GM21529 (cell line): ENCODE measurements at regions not wholly inside any gene's neighbourhood (a gene's known extent, or its start where the extent isn't known, plus 50 kb on each side); places are given as distances from the start of the nearest gene placed in this dataset.
"Not testable (repeated sequence)": the region's sequence is repeated elsewhere in the genome, so short reads cannot be mapped to it uniquely, and the experiment has no call there.

Experiments used
- ATAC-seq: cut with Tn5 transposase; IDR thresholded peaks from one replicate; pipeline ENCODE4 v1.9.1; 2021; ENCODE audit not compliant: unreplicated experiment

GRCh38 chr3:135629701-135630408 lies 335.7 kb upstream of the PPP2R3A start:
- no peak for ATAC-seq

GRCh38 chr3:135632556-135633065 lies 332.9 kb upstream of the PPP2R3A start:
- no peak for ATAC-seq

- ATAC-seq: no peak
These were observed 332.4 kb upstream of the PPP2R3A start for GRCh38 chr3:135633078-135633477.

- no peak for ATAC-seq
These were observed 328.9 kb upstream of the PPP2R3A start for GRCh38 chr3:135636596-135636995.

DNA sequence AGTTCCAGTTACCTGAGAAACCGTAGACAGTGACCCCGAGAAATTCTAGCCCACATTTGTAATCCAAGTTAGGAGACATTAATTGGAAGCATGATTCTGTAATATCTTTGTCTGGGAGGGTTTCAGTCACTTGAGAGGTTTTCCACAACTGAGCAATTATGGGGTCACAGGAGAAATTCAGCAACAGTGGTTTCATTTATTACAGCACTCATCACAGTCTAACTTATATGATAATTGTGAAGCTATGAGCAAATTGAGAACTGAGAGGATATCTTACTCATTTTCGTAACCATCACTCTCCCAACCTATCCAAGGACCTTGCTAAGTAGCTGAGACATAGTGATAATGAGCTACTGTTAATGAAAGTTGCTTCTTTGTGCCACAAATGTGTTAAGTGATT lies 328.5 kb upstream of the PPP2R3A start:
- no peak for ATAC-seq

GRCh38 chr3:135641761-135642160 lies 323.8 kb upstream of the PPP2R3A start:
- ATAC-seq: no peak

GRCh38 chr3:135645541-135645940 lies 320.0 kb upstream of the PPP2R3A start:
- no peak for ATAC-seq

DNA sequence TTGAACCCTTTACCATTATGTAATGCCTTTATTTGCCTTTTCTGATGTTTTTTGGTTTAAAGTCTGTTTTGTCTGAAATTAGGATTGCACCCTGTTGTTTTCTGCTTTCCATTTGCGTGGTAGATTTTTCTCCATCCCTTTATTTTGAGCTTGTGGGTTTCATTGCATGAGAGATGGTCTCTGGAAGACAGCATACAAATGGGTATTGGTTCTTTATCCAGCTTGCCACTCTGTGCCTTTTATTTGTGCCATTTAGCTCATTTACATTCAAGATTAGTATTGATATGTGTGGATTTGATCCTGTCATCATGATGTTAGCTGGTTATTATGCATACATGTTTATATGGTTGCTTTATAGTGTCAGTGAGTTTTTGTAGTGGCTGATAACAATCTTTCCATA lies 318.7 kb upstream of the PPP2R3A start:
- ATAC-seq: no peak

GRCh38 chr3:135649361-135649760 lies 316.2 kb upstream of the PPP2R3A start:
- no peak for ATAC-seq

DNA sequence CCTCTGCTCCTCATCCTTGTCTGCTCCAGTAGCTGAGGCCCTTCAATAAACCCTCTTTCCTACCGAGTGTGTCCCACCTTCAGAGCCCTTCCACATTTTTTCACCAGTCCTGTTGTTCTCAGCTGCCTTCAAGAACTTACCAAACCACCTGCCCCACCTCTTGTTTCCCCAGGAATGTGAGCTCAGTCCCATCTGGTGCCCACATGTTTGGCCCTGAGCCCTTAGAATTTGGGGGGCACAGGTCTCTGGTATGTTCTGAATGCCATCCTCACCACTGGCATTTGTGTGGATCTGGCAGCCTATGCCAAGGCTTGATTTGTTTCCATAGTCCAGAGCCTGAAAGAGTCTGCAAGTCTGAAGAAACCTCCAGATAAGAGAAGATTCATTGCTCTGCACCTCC lies 315.2 kb upstream of the PPP2R3A start:
- ATAC-seq: no peak

DNA sequence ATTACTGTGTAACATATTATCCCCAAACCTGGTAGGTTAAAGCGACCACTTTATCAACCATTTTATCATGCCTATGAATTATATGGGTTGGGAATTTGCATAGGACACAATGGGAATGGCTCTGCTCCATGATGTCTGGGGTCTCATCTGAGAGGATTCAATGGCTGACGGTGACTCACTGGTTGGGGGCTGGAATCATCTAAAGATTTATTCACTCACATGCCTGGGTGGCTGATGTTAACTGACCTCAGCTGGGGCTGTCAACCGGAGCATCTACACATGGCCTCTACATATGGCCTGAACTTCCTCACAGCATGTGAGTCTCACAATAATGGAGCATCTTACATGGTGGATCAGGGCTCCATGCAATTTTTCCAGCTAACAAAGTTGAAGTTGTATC lies 313.1 kb upstream of the PPP2R3A start:
- ATAC-seq: no peak

DNA sequence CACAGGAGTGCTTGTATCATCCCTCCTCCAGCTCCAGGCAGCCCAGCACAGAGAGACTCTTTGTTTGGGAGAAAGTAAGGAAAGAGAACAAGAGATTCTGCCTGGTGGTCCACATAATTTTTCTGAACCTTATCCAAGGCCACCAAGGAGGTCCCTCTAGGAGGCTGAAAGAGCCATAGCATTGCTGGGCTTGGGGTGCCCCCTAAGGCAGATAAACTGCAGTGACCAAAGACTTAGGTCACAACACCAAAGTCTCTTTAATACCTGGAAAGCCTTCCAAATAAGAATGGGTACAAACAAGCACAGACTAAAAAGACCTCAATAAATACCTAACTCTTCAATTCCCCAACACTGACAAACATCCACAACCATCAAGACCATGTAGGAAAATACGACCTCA lies 310.2 kb upstream of the PPP2R3A start:
- ATAC-seq: no peak

DNA sequence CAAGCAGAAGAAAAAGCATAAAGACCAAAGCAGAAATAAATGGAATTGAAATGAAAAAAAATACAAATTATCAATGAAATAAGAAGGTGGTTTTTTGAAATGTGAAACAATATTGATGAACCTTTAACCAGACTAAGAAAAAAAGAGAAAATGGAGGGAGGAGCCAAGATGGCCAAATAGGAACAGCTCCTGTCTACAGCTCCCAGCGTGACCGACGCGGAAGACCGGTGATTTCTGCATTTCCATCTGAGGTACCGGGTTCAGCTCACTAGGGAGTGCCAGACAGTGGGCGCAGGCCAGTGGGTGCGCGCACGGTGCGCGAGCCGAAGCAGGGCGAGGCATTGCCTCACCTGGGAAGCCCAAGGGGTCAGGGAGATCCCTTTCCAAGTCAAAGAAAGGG lies 307.1 kb upstream of the PPP2R3A start:
- ATAC-seq: not testable (repeated sequence)

GRCh38 chr3:135667061-135667460 lies 298.5 kb upstream of the PPP2R3A start:
- ATAC-seq: no peak

- no peak for ATAC-seq
These were observed 291.0 kb upstream of the PPP2R3A start for GRCh38 chr3:135674508-135674907.

DNA sequence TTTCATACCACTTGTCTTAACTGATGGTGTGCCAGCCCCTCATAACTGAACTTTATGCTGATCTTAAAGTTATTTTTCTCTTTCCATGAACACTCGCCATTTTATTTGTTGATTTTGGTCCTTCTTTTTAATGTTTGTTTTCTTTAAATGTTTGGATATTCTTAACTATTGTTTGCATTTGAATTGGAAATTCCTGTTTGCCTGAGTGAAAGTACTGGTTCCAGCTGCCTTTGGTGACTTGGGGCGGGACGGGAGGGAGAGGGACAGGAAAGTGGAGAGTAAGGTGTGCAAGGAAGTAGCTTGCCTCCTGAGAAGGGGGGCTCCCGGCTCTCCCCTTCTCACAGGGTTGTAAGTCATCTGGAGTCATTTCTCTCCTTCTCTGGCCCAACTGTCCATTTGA lies 287.1 kb upstream of the PPP2R3A start:
- no peak for ATAC-seq

DNA sequence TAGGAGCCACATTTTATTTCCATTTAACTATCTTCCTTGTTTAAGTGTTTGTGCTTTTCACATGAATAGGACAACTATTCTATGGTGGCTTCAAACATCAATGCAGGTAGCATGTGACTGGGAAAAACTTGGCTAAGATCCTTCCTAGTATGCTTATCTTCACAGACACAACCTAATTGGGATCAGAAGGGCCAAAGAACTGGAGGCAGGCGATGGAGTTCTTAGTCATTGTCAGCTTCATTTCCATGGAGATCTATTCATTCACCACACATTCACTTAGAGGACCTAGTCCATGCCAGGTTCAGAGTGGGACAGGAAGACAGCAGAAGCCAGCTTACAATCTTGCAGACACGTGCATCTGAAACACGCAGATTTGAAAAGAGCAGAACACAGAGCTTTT lies 277.5 kb upstream of the PPP2R3A start:
- ATAC-seq: no peak

DNA sequence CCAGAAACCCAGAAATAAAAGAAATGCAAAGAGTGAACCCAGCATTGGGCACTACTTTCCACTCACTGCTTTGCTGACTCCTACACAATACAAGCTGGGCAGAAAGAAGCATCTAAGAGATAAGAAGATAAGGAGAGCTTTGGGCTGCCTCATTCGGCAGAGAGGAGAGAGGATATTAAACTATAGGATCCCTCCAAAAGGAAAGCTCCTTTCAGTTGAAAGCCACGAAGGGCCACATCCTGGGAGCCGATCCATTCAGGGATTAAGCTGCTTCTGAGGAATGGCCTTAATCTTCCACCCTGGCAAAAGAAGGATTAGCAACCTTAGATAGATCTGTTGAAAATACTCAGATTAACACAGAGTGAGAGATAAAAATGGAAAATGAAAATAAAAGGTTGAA lies 274.9 kb upstream of the PPP2R3A start:
- no peak for ATAC-seq

DNA sequence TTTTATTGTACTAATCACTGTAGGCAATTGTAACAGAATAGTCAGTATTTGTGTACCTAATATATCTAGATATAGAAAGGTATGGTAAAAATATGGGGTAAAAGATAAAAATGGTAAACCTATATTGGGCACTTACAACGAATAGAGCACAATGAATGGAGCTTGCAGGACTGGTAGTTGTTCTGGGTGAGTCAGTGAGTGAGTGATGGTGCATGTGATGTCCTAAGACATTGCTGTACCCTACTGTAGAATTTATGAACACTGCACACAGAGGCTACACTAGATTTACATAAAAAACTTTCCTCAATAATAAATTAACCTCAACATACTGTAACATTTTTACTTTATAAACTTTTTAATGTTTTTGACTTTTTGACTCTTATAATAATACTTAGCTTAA lies 274.3 kb upstream of the PPP2R3A start:
- ATAC-seq: no peak

GRCh38 chr3:135694142-135694541 lies 271.4 kb upstream of the PPP2R3A start:
- no peak for ATAC-seq

GRCh38 chr3:135699741-135700140 lies 265.8 kb upstream of the PPP2R3A start:
- ATAC-seq: no peak

- no peak for ATAC-seq
These were observed 258.7 kb upstream of the PPP2R3A start for GRCh38 chr3:135706758-135707375.

DNA sequence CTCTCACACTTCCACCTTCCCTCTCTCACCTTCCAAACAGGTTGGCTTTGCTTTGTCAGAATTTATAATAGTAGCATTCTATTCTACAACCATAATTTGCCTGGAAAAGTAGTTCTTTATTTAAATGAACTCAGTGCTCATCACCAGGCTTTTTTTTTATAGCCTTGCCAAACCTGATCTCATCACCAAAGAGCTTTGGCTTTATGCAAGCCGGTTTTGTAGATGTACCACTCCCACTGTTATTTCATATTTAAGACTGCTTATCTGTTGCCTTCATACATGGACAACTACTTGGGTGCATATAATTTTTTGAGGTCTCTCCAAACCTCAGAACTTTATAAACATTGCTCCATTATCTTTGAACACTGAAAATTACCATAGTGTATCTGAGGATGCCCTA lies 246.1 kb upstream of the PPP2R3A start:
- ATAC-seq: no peak
